Dendritic cell treated with granulocyte-macrophage colony-stimulating factor and Interleukin-4, amounts not matched to agents 40 ng/mL and 50 ng/mL, for 4 days (primary cell): ENCODE measurements at regions not wholly inside any gene's neighbourhood (a gene's known extent, or its start where the extent isn't known, plus 50 kb on each side); places are given as distances from the start of the nearest gene placed in this dataset.

Source experiments
- H3K27ac Mint-ChIP-seq: one replicate; pipeline ENCODE4 v1.8.0; 2022; ENCODE audit warnings: mild to moderate bottlenecking, mixed read lengths
- H3K27me3 Mint-ChIP-seq: one replicate; pipeline ENCODE4 v1.8.0; 2022; ENCODE audit warnings: mild to moderate bottlenecking, mixed read lengths
- H3K36me3 Mint-ChIP-seq: one replicate; pipeline ENCODE4 v1.8.0; 2022; ENCODE audit warnings: low read depth, mixed read lengths
- H3K4me1 Mint-ChIP-seq: one replicate; pipeline ENCODE4 v1.8.0; 2022; ENCODE audit warnings: low read depth, mixed read lengths
- H3K4me3 Mint-ChIP-seq: one replicate; pipeline ENCODE4 v1.8.0; 2022; ENCODE audit warnings: mild to moderate bottlenecking, moderate library complexity, mixed read lengths
- H3K9me3 Mint-ChIP-seq: one replicate; pipeline ENCODE4 v1.8.0; 2022; ENCODE audit warnings: mixed read lengths
- intact Hi-C: fragments of 100-400 bp; cut with micrococcal nuclease; formaldehyde crosslinking; loops from one replicate; pipeline ENCODE4 v1.15.0; 2022

- peaks cover 26% of the 10 kb centered on the region for H3K9me3 Mint-ChIP-seq
- H3K27ac Mint-ChIP-seq, result no peak overlapping the region
- intact Hi-C loops, result no loop called here
- H3K27me3 Mint-ChIP-seq, result no peaks in the 10 kb centered on the region
- H3K36me3 Mint-ChIP-seq, result no peaks in the 10 kb centered on the region
- no peak overlapping the region for H3K4me3 Mint-ChIP-seq
- H3K4me1 Mint-ChIP-seq, result no peaks in the 10 kb centered on the region
These were observed 1696.0 kb upstream of the CDH9 start for GRCh38 chr5:28734396-28734795.

- peaks cover 21% of the 10 kb centered on the region for H3K9me3 Mint-ChIP-seq
- H3K4me3 Mint-ChIP-seq, result no peak overlapping the region
- H3K4me1 Mint-ChIP-seq, result no peaks in the 10 kb centered on the region
- H3K36me3 Mint-ChIP-seq, result no peaks in the 10 kb centered on the region
- no peaks in the 10 kb centered on the region for H3K27me3 Mint-ChIP-seq
- no peak overlapping the region for H3K27ac Mint-ChIP-seq
- intact Hi-C loops, result no loop called here
These were observed 1690.7 kb upstream of the CDH9 start for GRCh38 chr5:28729067-28729466.

GRCh38 chr5:28726815-28727214 lies 1688.4 kb upstream of the CDH9 start:
- intact Hi-C loops, result no loop called here
- Mint-ChIP-seq H3K9me3 (peaks cover 30% of the 10 kb centered on the region), H3K27ac (no peak overlapping the region), H3K4me1 (no peaks in the 10 kb centered on the region), H3K36me3 (no peaks in the 10 kb centered on the region), H3K4me3 (no peak overlapping the region), H3K27me3 (no peaks in the 10 kb centered on the region)

GRCh38 chr5:28725001-28725400 lies 1686.6 kb upstream of the CDH9 start:
- Mint-ChIP-seq H3K9me3 (peaks cover 30% of the 10 kb centered on the region), H3K27me3 (no peaks in the 10 kb centered on the region), H3K36me3 (no peaks in the 10 kb centered on the region), H3K4me1 (no peaks in the 10 kb centered on the region), H3K4me3 (no peak overlapping the region), H3K27ac (no peak overlapping the region)
- intact Hi-C loops, result no loop called here

GRCh38 chr5:28714907-28715698 lies 1676.7 kb upstream of the CDH9 start:
- intact Hi-C loops, result no loop called here
- Mint-ChIP-seq H3K36me3 (no peaks in the 10 kb centered on the region), H3K4me1 (no peaks in the 10 kb centered on the region), H3K27ac (no peak overlapping the region), H3K9me3 (no peaks in the 10 kb centered on the region), H3K4me3 (no peak overlapping the region), H3K27me3 (no peaks in the 10 kb centered on the region)

GRCh38 chr5:28710360-28710759 lies 1672.0 kb upstream of the CDH9 start:
- no peaks in the 10 kb centered on the region for H3K27me3 Mint-ChIP-seq
- no peak overlapping the region for H3K27ac Mint-ChIP-seq
- H3K9me3 Mint-ChIP-seq, result peaks cover 9% of the 10 kb centered on the region
- no peak overlapping the region for H3K4me3 Mint-ChIP-seq
- no peaks in the 10 kb centered on the region for H3K36me3 Mint-ChIP-seq
- intact Hi-C loops, result no loop called here
- H3K4me1 Mint-ChIP-seq, result no peaks in the 10 kb centered on the region

- H3K27ac Mint-ChIP-seq, result no peak overlapping the region
- peaks cover 9% of the 10 kb centered on the region for H3K9me3 Mint-ChIP-seq
- H3K36me3 Mint-ChIP-seq, result no peaks in the 10 kb centered on the region
- H3K4me3 Mint-ChIP-seq, result no peak overlapping the region
- no peaks in the 10 kb centered on the region for H3K27me3 Mint-ChIP-seq
- intact Hi-C loops, result no loop called here
- H3K4me1 Mint-ChIP-seq, result no peaks in the 10 kb centered on the region
These were observed 1670.1 kb upstream of the CDH9 start for GRCh38 chr5:28708472-28708871.

GRCh38 chr5:28707706-28708105 lies 1669.3 kb upstream of the CDH9 start:
- intact Hi-C loops, result no loop called here
- H3K27ac Mint-ChIP-seq, result no peak overlapping the region

GRCh38 chr5:28703651-28704260 lies 1665.4 kb upstream of the CDH9 start:
- Mint-ChIP-seq H3K27me3 (no peaks in the 10 kb centered on the region), H3K9me3 (peaks cover 23% of the 10 kb centered on the region), H3K4me1 (no peaks in the 10 kb centered on the region), H3K27ac (no peak overlapping the region), H3K36me3 (no peaks in the 10 kb centered on the region), H3K4me3 (no peak overlapping the region)
- intact Hi-C loops, result no loop called here

More at GRCh38 chr5:28707706-28708105, 1669.3 kb upstream of the CDH9 start:
- Mint-ChIP-seq H3K27me3 (no peaks in the 10 kb centered on the region), H3K4me3 (no peak overlapping the region), H3K36me3 (no peaks in the 10 kb centered on the region), H3K9me3 (peaks cover 9% of the 10 kb centered on the region), H3K4me1 (no peaks in the 10 kb centered on the region)

- intact Hi-C loops, result no loop called here
- no peak overlapping the region for H3K27ac Mint-ChIP-seq
- H3K36me3 Mint-ChIP-seq, result no peaks in the 10 kb centered on the region
These were observed 1653.1 kb upstream of the CDH9 start for GRCh38 chr5:28691526-28691925.

GRCh38 chr5:28685794-28686193 lies 1647.4 kb upstream of the CDH9 start:
- Mint-ChIP-seq H3K4me1 (no peaks in the 10 kb centered on the region), H3K4me3 (no peak overlapping the region), H3K27me3 (no peaks in the 10 kb centered on the region), H3K36me3 (no peaks in the 10 kb centered on the region), H3K27ac (no peak overlapping the region), H3K9me3 (no peaks in the 10 kb centered on the region)
- intact Hi-C loops, result no loop called here

More at GRCh38 chr5:28691526-28691925, 1653.1 kb upstream of the CDH9 start:
- H3K27me3 Mint-ChIP-seq, result no peaks in the 10 kb centered on the region
- peaks cover 7% of the 10 kb centered on the region for H3K9me3 Mint-ChIP-seq
- no peaks in the 10 kb centered on the region for H3K4me1 Mint-ChIP-seq
- no peak overlapping the region for H3K4me3 Mint-ChIP-seq

- Mint-ChIP-seq H3K4me3 (no peak overlapping the region), H3K4me1 (no peaks in the 10 kb centered on the region), H3K27me3 (no peaks in the 10 kb centered on the region), H3K27ac (no peak overlapping the region), H3K9me3 (peaks cover 12% of the 10 kb centered on the region), H3K36me3 (no peaks in the 10 kb centered on the region)
- intact Hi-C loops, result no loop called here
These were observed 1640.5 kb upstream of the CDH9 start for GRCh38 chr5:28678899-28679298.

- no peaks in the 10 kb centered on the region for H3K4me1 Mint-ChIP-seq
- H3K27ac Mint-ChIP-seq, result no peak overlapping the region
- H3K36me3 Mint-ChIP-seq, result no peaks in the 10 kb centered on the region
- intact Hi-C loops, result no loop called here
- no peaks in the 10 kb centered on the region for H3K27me3 Mint-ChIP-seq
- H3K4me3 Mint-ChIP-seq, result no peak overlapping the region
- H3K9me3 Mint-ChIP-seq, result peaks cover 39% of the 10 kb centered on the region
These were observed 1627.7 kb upstream of the CDH9 start for GRCh38 chr5:28666110-28666509.

GRCh38 chr5:28648108-28648507 lies 1609.7 kb upstream of the CDH9 start:
- H3K9me3 Mint-ChIP-seq, result peaks cover 5% of the 10 kb centered on the region
- intact Hi-C loops, result no loop called here
- no peaks in the 10 kb centered on the region for H3K36me3 Mint-ChIP-seq
- no peak overlapping the region for H3K27ac Mint-ChIP-seq
- H3K4me3 Mint-ChIP-seq, result no peak overlapping the region
- no peaks in the 10 kb centered on the region for H3K27me3 Mint-ChIP-seq
- H3K4me1 Mint-ChIP-seq, result no peaks in the 10 kb centered on the region

- H3K36me3 Mint-ChIP-seq, result no peaks in the 10 kb centered on the region
- intact Hi-C loops, result no loop called here
- peaks cover 20% of the 10 kb centered on the region for H3K9me3 Mint-ChIP-seq
- no peak overlapping the region for H3K27ac Mint-ChIP-seq
- H3K27me3 Mint-ChIP-seq, result no peaks in the 10 kb centered on the region
- H3K4me3 Mint-ChIP-seq, result no peak overlapping the region
- no peaks in the 10 kb centered on the region for H3K4me1 Mint-ChIP-seq
These were observed 1594.2 kb upstream of the CDH9 start for GRCh38 chr5:28632607-28633006.
